GM12875 (cell line): ENCODE measurements at regions not wholly inside any gene's neighbourhood (a gene's known extent, or its start where the extent isn't known, plus 50 kb on each side); places are given as distances from the start of the nearest gene placed in this dataset.
"Not testable (repeated sequence)": the region's sequence is repeated elsewhere in the genome, so short reads cannot be mapped to it uniquely, and the experiment has no call there.

Experiments
- H3K4me3 ChIP-seq: one replicate; pipeline ENCODE4 v1.5.1; 2011; ENCODE audit warnings: low read depth, low read length, control low read depth
- TF ChIP-seq, protein P1 (sequence below): IDR thresholded peaks from 2 replicates; pipeline ENCODE4 v1.5.1; 2011; ENCODE audit warnings: low read depth, mild to moderate bottlenecking, control low read depth, inconsistent platforms, low read length, moderate library complexity, borderline replicate concordance; ENCODE audit not compliant: insufficient read depth

DNA sequence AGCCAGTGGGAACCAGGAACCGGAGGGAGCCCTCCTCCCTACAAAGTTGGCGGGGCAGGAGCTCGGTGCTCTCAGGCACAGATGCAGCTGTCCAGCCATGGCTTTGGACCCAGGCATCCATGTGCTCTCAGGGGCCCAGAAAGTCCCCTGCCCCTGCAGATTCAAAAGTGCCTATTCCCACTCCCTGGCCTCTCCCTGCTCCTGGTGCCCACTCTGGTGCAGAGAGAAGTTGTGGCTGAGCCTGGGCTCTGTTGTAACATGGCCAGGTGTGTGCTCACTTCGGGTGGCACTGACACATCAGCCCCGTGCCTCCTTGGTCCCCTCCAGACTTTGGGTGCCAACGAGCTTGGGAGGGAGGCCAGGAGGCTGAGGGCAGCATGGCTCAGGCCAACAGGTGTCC lies 315.8 kb upstream of the KYNU start:
- TF ChIP-seq, protein P1, sequence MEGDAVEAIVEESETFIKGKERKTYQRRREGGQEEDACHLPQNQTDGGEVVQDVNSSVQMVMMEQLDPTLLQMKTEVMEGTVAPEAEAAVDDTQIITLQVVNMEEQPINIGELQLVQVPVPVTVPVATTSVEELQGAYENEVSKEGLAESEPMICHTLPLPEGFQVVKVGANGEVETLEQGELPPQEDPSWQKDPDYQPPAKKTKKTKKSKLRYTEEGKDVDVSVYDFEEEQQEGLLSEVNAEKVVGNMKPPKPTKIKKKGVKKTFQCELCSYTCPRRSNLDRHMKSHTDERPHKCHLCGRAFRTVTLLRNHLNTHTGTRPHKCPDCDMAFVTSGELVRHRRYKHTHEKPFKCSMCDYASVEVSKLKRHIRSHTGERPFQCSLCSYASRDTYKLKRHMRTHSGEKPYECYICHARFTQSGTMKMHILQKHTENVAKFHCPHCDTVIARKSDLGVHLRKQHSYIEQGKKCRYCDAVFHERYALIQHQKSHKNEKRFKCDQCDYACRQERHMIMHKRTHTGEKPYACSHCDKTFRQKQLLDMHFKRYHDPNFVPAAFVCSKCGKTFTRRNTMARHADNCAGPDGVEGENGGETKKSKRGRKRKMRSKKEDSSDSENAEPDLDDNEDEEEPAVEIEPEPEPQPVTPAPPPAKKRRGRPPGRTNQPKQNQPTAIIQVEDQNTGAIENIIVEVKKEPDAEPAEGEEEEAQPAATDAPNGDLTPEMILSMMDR, result no peak
- H3K4me3 ChIP-seq, result no peak overlapping the region

DNA sequence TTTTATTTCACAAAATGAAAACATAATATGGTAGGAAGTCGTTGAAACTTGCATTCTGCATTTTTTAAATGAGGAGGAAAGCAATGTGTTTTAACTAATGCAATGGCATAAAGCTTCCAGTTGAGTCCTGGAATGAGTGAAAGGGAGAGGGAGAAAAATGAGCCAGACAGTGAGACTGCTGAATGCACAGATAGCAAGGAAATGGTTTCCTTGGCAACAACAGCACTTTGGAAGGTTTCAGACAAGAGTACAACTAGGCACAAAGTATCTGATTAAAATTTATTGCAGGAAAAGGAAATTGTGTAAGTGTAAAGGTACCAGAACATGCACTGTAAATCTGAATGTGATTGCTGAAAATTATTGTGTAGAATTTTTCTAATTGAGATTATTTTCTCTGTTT lies 320.1 kb upstream of the KYNU start:
- H3K4me3 ChIP-seq, result no peak overlapping the region
- TF ChIP-seq, protein P1, result no peak

DNA sequence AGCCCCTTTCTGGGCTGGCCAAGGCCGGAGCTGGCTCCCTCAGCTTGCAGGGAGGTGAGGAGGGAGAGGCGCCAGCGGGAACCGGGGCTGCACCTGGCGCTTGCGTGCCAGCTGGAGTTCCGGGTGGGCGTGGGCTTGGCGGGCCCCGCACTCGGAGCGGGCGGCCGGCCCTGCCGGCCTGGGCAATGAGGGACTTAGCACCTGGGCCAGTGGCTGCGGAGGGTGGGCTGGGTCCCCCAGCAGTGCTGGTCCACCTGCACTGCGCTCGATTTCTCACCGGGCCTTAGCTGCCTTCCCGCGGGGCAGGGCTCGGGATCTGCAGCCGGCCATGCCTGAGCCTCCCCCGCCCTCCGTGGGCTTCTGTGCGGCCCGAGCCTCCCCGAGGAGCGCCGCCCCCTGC lies 331.5 kb upstream of the KYNU start:
- not testable (repeated sequence) for H3K4me3 ChIP-seq

DNA sequence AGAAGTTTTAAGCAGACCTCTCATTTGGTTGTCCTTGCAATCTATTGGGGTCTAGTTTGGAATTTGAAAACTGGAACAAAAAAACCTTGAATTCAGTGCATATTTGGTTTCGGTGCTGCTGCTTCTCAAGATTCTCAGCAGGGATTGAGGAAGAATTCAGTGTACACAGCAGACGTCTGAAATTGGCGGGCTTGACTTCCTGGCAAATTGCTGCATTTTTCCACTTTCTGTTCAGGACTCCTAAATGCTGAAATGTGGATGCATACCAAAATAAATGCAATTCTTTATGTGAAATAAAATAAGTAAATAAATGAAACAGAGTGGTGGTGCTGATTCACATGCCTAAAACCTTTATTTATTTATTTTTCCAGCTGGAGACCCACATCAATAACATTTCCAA lies 332.4 kb upstream of the KYNU start:
- no peak overlapping the region for H3K4me3 ChIP-seq
- TF ChIP-seq, protein P1, result no peak

DNA sequence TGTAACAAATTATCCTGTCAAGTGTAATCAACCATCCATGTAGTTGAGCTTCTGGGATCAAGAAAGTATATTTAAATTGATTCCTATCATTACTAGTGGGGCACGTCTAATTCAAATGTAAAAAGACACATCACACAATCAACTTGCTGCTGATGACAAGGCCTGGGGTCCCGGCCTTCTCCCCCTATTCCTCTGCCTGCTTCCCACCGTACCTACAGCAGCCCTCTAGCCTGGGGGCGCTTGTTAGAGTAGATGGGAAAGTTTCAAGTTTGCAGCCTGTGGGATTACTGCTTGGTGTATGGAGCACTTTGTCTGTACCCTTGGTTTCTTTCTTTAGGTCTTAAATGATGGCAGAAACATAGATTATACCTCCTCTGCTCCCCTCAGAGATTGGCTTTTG lies 333.3 kb upstream of the KYNU start:
- H3K4me3 ChIP-seq, result no peak overlapping the region

DNA sequence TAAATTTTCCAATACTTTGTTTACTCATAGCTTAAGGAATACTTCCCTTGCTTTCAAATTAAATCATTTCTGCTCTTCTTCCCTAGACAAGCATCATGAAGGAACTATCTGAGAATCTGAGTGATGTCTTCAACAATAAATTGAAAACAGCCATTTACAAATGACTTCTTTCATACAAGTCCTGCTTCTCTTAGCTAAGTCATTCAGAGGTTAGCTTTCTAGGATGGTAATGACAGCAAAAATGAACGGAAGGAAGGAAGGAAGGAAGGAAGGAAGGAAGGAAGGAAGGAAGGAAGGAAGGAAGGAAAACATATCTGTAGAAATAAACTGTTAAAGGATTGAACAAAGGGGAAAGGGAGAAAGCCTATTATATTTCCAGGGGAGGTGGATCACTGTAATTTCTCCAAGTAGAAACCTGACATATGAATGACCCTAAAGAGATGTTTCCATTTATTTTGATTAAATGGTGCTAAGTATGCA lies 335.0 kb upstream of the KYNU start:
- TF ChIP-seq, protein P1, result no peak
- no peak overlapping the region for H3K4me3 ChIP-seq

More for the DNA sequence above, 333.3 kb upstream of the KYNU start:
- TF ChIP-seq, protein P1, result no peak

DNA sequence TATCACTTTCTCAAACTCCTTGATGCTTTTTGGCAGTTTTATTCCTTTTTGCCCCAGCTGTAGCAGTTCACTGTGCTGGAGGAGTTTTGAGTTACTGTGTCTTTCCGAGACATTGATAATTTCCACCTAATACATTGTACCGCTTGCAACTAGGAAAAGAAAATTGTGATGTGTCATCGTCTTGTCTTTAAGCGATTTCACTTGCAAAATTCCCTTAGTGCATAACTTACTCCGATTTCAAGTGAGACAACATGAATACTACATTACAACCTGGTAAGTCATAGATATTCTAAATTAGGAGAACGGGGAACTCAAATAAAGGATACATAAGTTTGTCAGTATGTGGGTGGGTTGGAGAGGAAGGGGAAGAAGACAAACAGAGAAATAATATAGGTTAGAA lies 340.5 kb upstream of the KYNU start:
- H3K4me3 ChIP-seq, result no peak overlapping the region
- TF ChIP-seq, protein P1, result no peak

DNA sequence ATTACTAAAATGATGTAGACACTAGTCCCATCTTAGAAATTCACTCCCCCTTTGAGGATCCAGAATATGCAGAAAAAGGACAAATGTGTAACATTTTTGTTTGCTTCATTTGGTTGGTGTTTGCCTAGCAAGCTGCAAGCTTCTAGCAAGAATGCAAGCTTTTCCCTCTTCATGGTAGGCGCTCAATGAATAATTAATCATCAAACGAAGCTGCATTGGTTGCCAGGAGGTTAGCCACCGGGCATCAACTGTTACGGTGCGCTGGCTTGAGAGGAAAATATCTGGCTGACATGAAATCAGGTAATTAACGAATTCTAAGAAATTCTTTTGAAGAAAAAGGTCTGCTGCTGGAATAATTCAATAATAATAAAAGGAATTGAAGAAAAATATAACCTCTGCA lies 341.0 kb upstream of the KYNU start:
- H3K4me3 ChIP-seq, result no peak overlapping the region
- TF ChIP-seq, protein P1, result no peak
